ENCODE measurements at regions not wholly inside any gene's neighbourhood (a gene's known extent, or its start where the extent isn't known, plus 50 kb on each side); places are given as distances from the start of the nearest gene placed in this dataset.

- no peak for TF ChIP-seq CTCF (IDR thresholded peaks at IDR 0.05)
- no peak for TF ChIP-seq POLR2AphosphoS5 (IDR thresholded peaks at IDR 0.05; ENCODE audit: insufficient read depth in 1 of 2, low read depth in 1 of 2)
These were observed 158.3 kb upstream of the AADAT start for GRCh38 chr4:170248029-170248428.
